WTC11 (cell line): ENCODE measurements at regions not wholly inside any gene's neighbourhood (a gene's known extent, or its start where the extent isn't known, plus 50 kb on each side); places are given as distances from the start of the nearest gene placed in this dataset.
A peak's percentile ranks its signal among the peaks of the same experiment; 100 is the strongest.

Source experiments
- ATAC-seq: fragments of 200-7000 bp; cut with Tn5 transposase; 2 replicates; pipeline ENCODE4 v1.10.0; 2021; ENCODE audit warnings: mild to moderate bottlenecking, moderate library complexity
- CTCF ChIA-PET: fragments of 300-600 bp; sonication (Branson Sonifier 250); formaldehyde crosslinking; loops from one replicate; lab custom pipeline; 2021; ENCODE audit warnings: antibody characterized with exemption; lab: Charles Lee
- POLR2A ChIA-PET: fragments of 350-600 bp; sonication (Branson Sonifier 250); formaldehyde crosslinking; loops from one replicate; lab custom pipeline; 2021; ENCODE audit warnings: antibody characterized with exemption; lab: Charles Lee
- DNase-seq: peaks from one replicate; pipeline ENCODE4 v3.0.0; 2021; ENCODE audit warnings: low spot score
- H3K27ac Mint-ChIP-seq: 2 replicates; pipeline ENCODE4 v1.8.0; 2021; ENCODE audit warnings: mixed read lengths
- H3K27me3 Mint-ChIP-seq: 2 replicates; pipeline ENCODE4 v1.8.0; 2021; ENCODE audit warnings: low read depth, mild to moderate bottlenecking, moderate library complexity, mixed read lengths
- H3K36me3 Mint-ChIP-seq: 2 replicates; pipeline ENCODE4 v1.8.0; 2021; ENCODE audit warnings: mixed read lengths
- H3K4me1 Mint-ChIP-seq: 2 replicates; pipeline ENCODE4 v1.8.0; 2022; ENCODE audit warnings: mixed read lengths
- H3K4me3 Mint-ChIP-seq: 2 replicates; pipeline ENCODE4 v1.8.0; 2021; ENCODE audit warnings: mild to moderate bottlenecking, moderate library complexity, mixed read lengths
- H3K9me3 Mint-ChIP-seq: 2 replicates; pipeline ENCODE4 v1.8.0; 2021; ENCODE audit warnings: mixed read lengths
- ATF2 ChIP-seq: sonication (generic); formaldehyde crosslinking; IDR thresholded peaks from 2 replicates; pipeline ENCODE4 v1.8.1; 2022; ENCODE audit warnings: low read depth, missing genetic modification reagents, borderline replicate concordance
- IRF1 ChIP-seq: sonication (generic); formaldehyde crosslinking; IDR thresholded peaks from 2 replicates; pipeline ENCODE4 v1.8.0; 2023; ENCODE audit warnings: missing genetic modification reagents
- IRF2 ChIP-seq: sonication (generic); formaldehyde crosslinking; IDR thresholded peaks from 2 replicates; pipeline ENCODE4 v1.8.0; 2022; ENCODE audit warnings: low read depth, missing genetic modification reagents, borderline replicate concordance
- MYBL2 ChIP-seq: sonication (generic); formaldehyde crosslinking; IDR thresholded peaks from 2 replicates; pipeline ENCODE4 v1.8.1; 2023; ENCODE audit warnings: mild to moderate bottlenecking, moderate library complexity, missing genetic modification reagents
- NR3C1 ChIP-seq: sonication (generic); formaldehyde crosslinking; conservative IDR thresholded peaks from 2 replicates; pipeline ENCODE4 v1.8.1; 2023; ENCODE audit warnings: low read depth, mild to moderate bottlenecking, missing genetic modification reagents
- PREB ChIP-seq: sonication (generic); formaldehyde crosslinking; IDR thresholded peaks from 2 replicates; pipeline ENCODE4 v1.8.1; 2022; ENCODE audit warnings: mild to moderate bottlenecking, missing genetic modification reagents, moderate library complexity, borderline replicate concordance
- TCF7 ChIP-seq: sonication (generic); formaldehyde crosslinking; IDR thresholded peaks from 2 replicates; pipeline ENCODE4 v1.8.0; 2022; ENCODE audit warnings: mild to moderate bottlenecking, low read depth, missing genetic modification reagents, moderate library complexity
- TEAD1 ChIP-seq: sonication (generic); formaldehyde crosslinking; IDR thresholded peaks from 2 replicates; pipeline ENCODE4 v1.8.0; 2022; ENCODE audit warnings: mild to moderate bottlenecking, missing genetic modification reagents
- ZMAT4 ChIP-seq: fragments of 250-450 bp; sonication (Bioruptor Pico); IDR thresholded peaks from 2 replicates; pipeline ENCODE4 v1.9.0; 2021; ENCODE audit warnings: mild to moderate bottlenecking
- ZNF263 ChIP-seq: sonication (generic); formaldehyde crosslinking; IDR thresholded peaks from 2 replicates; pipeline ENCODE4 v1.8.1; 2022; ENCODE audit warnings: low read depth, mild to moderate bottlenecking, moderate library complexity, missing genetic modification reagents
- ZNF423 ChIP-seq: fragments of 250-450 bp; sonication (Bioruptor Pico); IDR thresholded peaks from 2 replicates; pipeline ENCODE4 v2.1.2; 2022; ENCODE audit warnings: mild to moderate bottlenecking, moderate library complexity
- ZNF512 ChIP-seq: sonication (generic); formaldehyde crosslinking; IDR thresholded peaks from 2 replicates; pipeline ENCODE4 v1.8.1; 2022; ENCODE audit warnings: missing genetic modification reagents, borderline replicate concordance
- TF ChIP-seq, protein P1 (sequence below): fragments of 250-450 bp; sonication (Bioruptor Pico); conservative IDR thresholded peaks from 2 replicates; pipeline ENCODE4 v1.9.0; 2021; ENCODE audit warnings: mild to moderate bottlenecking
- TF ChIP-seq, protein P2 (sequence below): fragments of 250-450 bp; sonication (Bioruptor Pico); IDR thresholded peaks from 2 replicates; pipeline ENCODE4 v1.9.0; 2021; ENCODE audit warnings: moderate library complexity, mild to moderate bottlenecking, inconsistent platforms, borderline replicate concordance

DNA sequence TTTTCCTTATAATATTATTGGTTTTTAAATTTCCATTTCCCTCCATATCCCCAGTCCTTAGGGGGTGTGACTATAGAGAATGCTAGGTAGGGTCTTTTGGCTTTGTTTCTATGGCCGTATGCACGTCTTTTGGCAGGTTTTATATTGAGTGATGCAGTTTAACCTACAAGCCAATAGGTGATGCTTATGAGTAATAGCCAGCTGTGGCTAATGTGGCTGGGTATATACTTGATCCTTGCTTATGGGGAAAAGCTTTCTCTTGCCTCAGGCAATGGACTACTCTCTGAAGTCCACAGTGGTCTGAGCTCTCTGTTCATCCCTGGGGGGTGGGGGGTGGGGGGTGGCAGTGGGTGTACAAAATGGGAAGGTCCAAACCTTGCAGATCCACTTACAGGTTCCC, 223.9 kb downstream of the MFSD1 start:
- Mint-ChIP-seq H3K36me3 (no peaks in the 10 kb centered on the region; the same call in 1 of the 2 replicates), H3K4me1 (no peaks in the 10 kb centered on the region), H3K9me3 (0 out of 2 replicates have a peak, but pooled peaks cover 3% of the 10 kb centered on the region), H3K4me3 (no peak overlapping the region), H3K27me3 (peaks cover 3% of the 10 kb centered on the region; the same call in 1 of the 2 replicates), H3K27ac (no peak overlapping the region)
- no peak for TF ChIP-seq PREB (CRISPR knock-in tag)
- TF ChIP-seq ZNF263: no peak
- TF ChIP-seq ZNF512 (CRISPR knock-in tag): no peak
- no peak for TF ChIP-seq TCF7 (CRISPR knock-in tag)
- ATAC-seq: peak; percentile 62
- ChIA-PET CTCF (no interaction called here), POLR2A (no interaction called here)
- DNase-seq: no peak

GRCh38 chr3:159026510-159026909, 224.7 kb downstream of the MFSD1 start:
- CTCF ChIA-PET: no interaction called here
- Mint-ChIP-seq H3K27me3 (peaks cover 3% of the 10 kb centered on the region; the same call in 1 of the 2 replicates), H3K36me3 (no peaks in the 10 kb centered on the region; the same call in 1 of the 2 replicates), H3K4me1 (no peaks in the 10 kb centered on the region), H3K27ac (no peak overlapping the region), H3K4me3 (no peak overlapping the region), H3K9me3 (0 out of 2 replicates have a peak, but pooled peaks cover 3% of the 10 kb centered on the region)
- POLR2A ChIA-PET: no interaction called here
- DNase-seq: no peak
- TF ChIP-seq IRF2 (CRISPR knock-in tag) (no peak), NR3C1 (CRISPR knock-in tag) (no peak), MYBL2 (CRISPR knock-in tag) (no peak), ATF2 (CRISPR knock-in tag) (no peak), ZNF423 (CRISPR knock-in tag) (no peak), ZMAT4 (CRISPR knock-in tag) (no peak), TEAD1 (CRISPR knock-in tag) (no peak), IRF1 (no peak)
- TF ChIP-seq, protein P1, sequence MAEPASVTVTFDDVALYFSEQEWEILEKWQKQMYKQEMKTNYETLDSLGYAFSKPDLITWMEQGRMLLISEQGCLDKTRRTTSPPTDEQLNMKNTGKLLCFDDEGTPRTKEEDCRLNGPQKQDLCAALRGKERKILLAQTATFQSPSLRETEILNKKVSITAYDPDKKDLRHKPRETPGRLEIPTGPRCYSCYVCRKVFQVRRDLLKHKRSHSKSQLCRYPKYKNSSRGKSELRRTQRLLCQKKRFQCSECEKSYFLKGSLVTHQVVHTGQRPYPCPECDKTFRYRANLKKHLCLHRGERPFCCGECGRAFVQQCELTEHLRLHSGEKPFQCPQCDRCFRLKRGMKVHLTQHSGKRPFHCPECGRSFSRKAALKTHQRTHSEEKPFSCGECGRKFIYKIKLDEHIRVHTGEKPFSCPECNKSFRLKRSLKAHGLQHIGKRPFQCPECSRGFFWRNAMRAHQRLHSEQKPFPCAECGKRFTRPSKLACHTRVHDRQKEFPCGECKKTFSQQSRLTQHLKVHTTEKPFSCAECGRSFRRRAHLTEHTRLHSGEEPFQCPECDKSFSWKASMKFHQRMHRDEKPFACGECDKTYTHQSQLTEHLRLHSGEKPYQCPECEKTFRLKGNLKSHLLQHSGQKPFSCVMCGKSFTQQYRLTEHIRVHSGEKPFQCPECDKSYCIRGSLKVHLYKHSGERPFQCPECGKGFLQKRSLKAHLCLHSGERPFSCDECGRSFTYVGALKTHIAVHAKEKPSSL (CRISPR knock-in tag): no peak
- TF ChIP-seq, protein P2, sequence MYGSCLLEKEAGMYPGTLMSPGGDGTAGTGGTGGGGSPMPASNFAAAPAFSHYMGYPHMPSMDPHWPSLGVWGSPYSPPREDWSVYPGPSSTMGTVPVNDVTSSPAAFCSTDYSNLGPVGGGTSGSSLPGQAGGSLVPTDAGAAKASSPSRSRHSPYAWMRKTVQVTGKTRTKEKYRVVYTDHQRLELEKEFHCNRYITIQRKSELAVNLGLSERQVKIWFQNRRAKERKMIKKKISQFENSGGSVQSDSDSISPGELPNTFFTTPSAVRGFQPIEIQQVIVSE (CRISPR knock-in tag): no peak
- ATAC-seq: no peak
